NB4 (cell line): ENCODE measurements at regions not wholly inside any gene's neighbourhood (a gene's known extent, or its start where the extent isn't known, plus 50 kb on each side); places are given as distances from the start of the nearest gene placed in this dataset.

Experiments used
- CTCF ChIP-seq: IDR thresholded peaks from one replicate; pipeline ENCODE4 v1.5.1; 2012; ENCODE audit warnings: low read depth, low read length
- MYC ChIP-seq: IDR thresholded peaks from 2 replicates; pipeline ENCODE4 v1.6.1; 2011; ENCODE audit warnings: low read depth, low read length
- POLR2A ChIP-seq: IDR thresholded peaks from 2 replicates; pipeline ENCODE4 v1.6.1; 2011; ENCODE audit warnings: mild to moderate bottlenecking; ENCODE audit not compliant: insufficient read length; ENCODE audit errors: extremely low read depth
- TF ChIP-seq, protein P1 (sequence below): IDR thresholded peaks from 2 replicates; pipeline ENCODE4 v1.6.1; 2011; ENCODE audit warnings: low read depth, low read length

- TF ChIP-seq CTCF (no peak), POLR2A (no peak), MYC (no peak)
- TF ChIP-seq, protein P1, sequence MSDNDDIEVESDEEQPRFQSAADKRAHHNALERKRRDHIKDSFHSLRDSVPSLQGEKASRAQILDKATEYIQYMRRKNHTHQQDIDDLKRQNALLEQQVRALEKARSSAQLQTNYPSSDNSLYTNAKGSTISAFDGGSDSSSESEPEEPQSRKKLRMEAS = no peak
Measured at GRCh38 chr1:217079584-217079983, 356.4 kb upstream of the ESRRG start.
